K562 (cell line): ENCODE measurements at regions not wholly inside any gene's neighbourhood (a gene's known extent, or its start where the extent isn't known, plus 50 kb on each side); places are given as distances from the start of the nearest gene placed in this dataset.

Experiments used
- ATAC-seq: fragments of 200-7000 bp; cut with Tn5 transposase; 3 replicates; pipeline ENCODE4 v1.9.1; 2020; ENCODE audit warnings: moderate library complexity
- BruUV-seq: library from RNA; stranded (reverse); fragments of 400-500 nt; replicated peaks from 2 replicates; lab custom pipeline; 2021; lab: Mats Ljungman, UMichigan
- CTCF ChIA-PET: fragments of 300-600 bp; formaldehyde crosslinking; extraction: SDS; loops from one replicate; lab custom pipeline; 2021; ENCODE audit warnings: low intra/inter-chr PET ratio; lab: Yijun Ruan, JAX
- POLR2A ChIA-PET: fragments of 300-600, 350-650 bp; sonication (Branson Sonifier 250); formaldehyde crosslinking; extraction: SDS; loops from one replicate; lab custom pipeline; 2021; ENCODE audit warnings: antibody characterized with exemption, inconsistent platforms; lab: Yijun Ruan, JAX
- DNase-seq, 4 experiments: peaks; one replicate each; pipeline versions ENCODE4 v3.0.0 to v3.0.0-alpha.2; 2011 to 2018; ENCODE audit warnings: low spot score in 3 of 4, mixed read lengths in 3 of 4; ENCODE audit errors: extremely low read depth in 1 of 4
- FAIRE-seq: peaks from 2 replicates; lab custom pipeline; 2011; peaks lifted over from hg19 to GRCh38; lab: Jason Lieb, UNC
- H2AFZ ChIP-seq: 2 replicates; pipeline ENCODE4 v1.6.0; 2011; ENCODE audit warnings: low read depth, low read length, control low read depth, inconsistent platforms
- H3K27ac ChIP-seq: fragments of 200-600 bp; 3 replicates; pipeline ENCODE4 v1.8.0; 2011; ENCODE audit warnings: low read depth, mild to moderate bottlenecking, control low read depth, inconsistent platforms, low read length, moderate library complexity, mixed read lengths; ENCODE audit errors: extremely low read depth
- H3K27me3 ChIP-seq, 2 experiments: fragments of 300-600 bp in 1 of 2; 2 replicates in 1 of 2; 3 replicates in 1 of 2; pipeline versions ENCODE4 v1.6.0 to v1.8.0; 2011; ENCODE audit warnings: inconsistent platforms in 2 of 2, low read length in 2 of 2, mild to moderate bottlenecking in 1 of 2, mixed read lengths in 1 of 2, moderate library complexity in 1 of 2; ENCODE audit not compliant: control insufficient read depth in 2 of 2, insufficient read depth in 2 of 2
- H3K36me3 ChIP-seq: fragments of 300-600 bp; 3 replicates; pipeline ENCODE4 v1.8.0; 2011; ENCODE audit warnings: mild to moderate bottlenecking, low read length, inconsistent platforms; ENCODE audit not compliant: control insufficient read depth, insufficient read depth
- H3K4me1 ChIP-seq, 2 experiments: fragments of 200-600 bp in 1 of 2; replicated peaks in 1 of 2; 2 replicates in 1 of 2; 3 replicates in 1 of 2; pipeline versions ENCODE4 v1.5.1 to v1.8.0; 2011; ENCODE audit warnings: inconsistent platforms in 2 of 2, low read length in 2 of 2, mild to moderate bottlenecking in 1 of 2, mixed read lengths in 1 of 2, moderate library complexity in 1 of 2; ENCODE audit not compliant: control insufficient read depth in 2 of 2, insufficient read depth in 2 of 2
- H3K4me2 ChIP-seq: 2 replicates; pipeline ENCODE4 v1.6.1; 2011; ENCODE audit warnings: low read length, control low read depth, inconsistent platforms, mixed read lengths; ENCODE audit not compliant: insufficient read depth
- H3K4me3 ChIP-seq: fragments of 200-600 bp; sonication (generic), shearing (Covaris generic); 2 replicates; pipeline ENCODE4 v1.5.1; 2016; ENCODE audit warnings: control low read depth, inconsistent platforms
- H3K79me2 ChIP-seq: fragments of 200-600 bp; 3 replicates; pipeline ENCODE4 v1.8.0; 2011; ENCODE audit warnings: low read length, inconsistent platforms; ENCODE audit not compliant: control insufficient read depth, insufficient read depth
- H3K9ac ChIP-seq, 2 experiments: 2 replicates each; pipeline versions ENCODE4 v1.6.0 to v1.6.1; 2011; ENCODE audit warnings: low read depth in 2 of 2, low read length in 2 of 2, control low read depth in 1 of 2, inconsistent platforms in 1 of 2, mild to moderate bottlenecking in 1 of 2, mixed read lengths in 1 of 2; ENCODE audit not compliant: insufficient read depth in 1 of 2
- H3K9me1 ChIP-seq: one replicate; pipeline ENCODE4 v1.6.0; 2011; ENCODE audit warnings: inconsistent platforms, mild to moderate bottlenecking, low read length, moderate library complexity; ENCODE audit not compliant: control insufficient read depth, insufficient read depth
- H3K9me3 ChIP-seq: replicated peaks from 2 replicates; pipeline ENCODE4 v1.5.1; 2011; ENCODE audit warnings: low read depth, low read length, inconsistent platforms; ENCODE audit not compliant: control insufficient read depth, insufficient read depth
- H4K20me1 ChIP-seq: replicated peaks from 2 replicates; pipeline ENCODE4 v1.6.1; 2011; ENCODE audit warnings: low read length, inconsistent platforms, mixed read lengths; ENCODE audit not compliant: control insufficient read depth, insufficient read depth
- ARID4B ChIP-seq: sonication (generic); formaldehyde crosslinking; IDR thresholded peaks from 2 replicates; pipeline ENCODE4 v1.8.0; 2022; ENCODE audit warnings: mild to moderate bottlenecking, missing genetic modification reagents
- BCL6 ChIP-seq: fragments of 250-450 bp; sonication (Bioruptor Pico); IDR thresholded peaks from 2 replicates; pipeline ENCODE4 v1.4.0; 2020
- CGGBP1 ChIP-seq: fragments of 250-450 bp; sonication (Bioruptor Pico); IDR thresholded peaks from 2 replicates; pipeline ENCODE4 v1.9.0; 2021; ENCODE audit warnings: mild to moderate bottlenecking
- EGR1 ChIP-seq: fragments of 450-650 bp; conservative IDR thresholded peaks from 2 replicates; pipeline ENCODE4 v1.6.1; 2017; ENCODE audit warnings: mild to moderate bottlenecking
- HSF4 ChIP-seq: fragments of 250-450 bp; sonication (Bioruptor Pico); IDR thresholded peaks from 2 replicates; pipeline ENCODE4 v2.1.2; 2022; ENCODE audit warnings: mild to moderate bottlenecking, moderate library complexity, borderline replicate concordance
- KAT2B ChIP-seq: IDR thresholded peaks from one replicate; pipeline ENCODE4 v1.6.1; 2012; ENCODE audit warnings: low read depth, mild to moderate bottlenecking, control low read depth, inconsistent platforms, low read length, moderate library complexity
- NFE2L1 ChIP-seq: fragments of 450-650 bp; IDR thresholded peaks from 2 replicates; pipeline ENCODE4 v1.6.1; 2016; ENCODE audit warnings: missing genetic modification characterization, low read depth, mild to moderate bottlenecking, missing compliant biosample characterization, moderate library complexity, borderline replicate concordance
- XRCC4 ChIP-seq: IDR thresholded peaks from one replicate; pipeline ENCODE4 v1.6.1; 2011; ENCODE audit not compliant: insufficient read depth, insufficient read length; ENCODE audit errors: extremely low read depth
- ZNF398 ChIP-seq: fragments of 250-450 bp; sonication (Bioruptor Pico); IDR thresholded peaks from 2 replicates; pipeline ENCODE4 v1.8.0; 2021; ENCODE audit warnings: moderate library complexity, mild to moderate bottlenecking, inconsistent platforms
- ZNF79 ChIP-seq: fragments of 250-450 bp; sonication (Bioruptor Pico); IDR thresholded peaks from 2 replicates; pipeline ENCODE4 v1.4.0; 2020; ENCODE audit warnings: low read depth, mild to moderate bottlenecking, moderate library complexity
- ZSCAN32 ChIP-seq: fragments of 450-650 bp; formaldehyde crosslinking; IDR thresholded peaks from 2 replicates; pipeline ENCODE4 v1.4.0; 2020; ENCODE audit warnings: mild to moderate bottlenecking, moderate library complexity
- WGBS: fragments of 100-300 bp; shearing (Covaris generic); methylation state at CpG from one replicate; pipeline ENCODE4 v1.1.6; 2016; ENCODE audit warnings: low coverage, mixed read lengths; ENCODE audit not compliant: insufficient coverage; ENCODE audit errors: missing lambda C conversion rate; 5-methylcytosine and 5-hydroxymethylcytosine counted together
- in situ Hi-C: fragments of 300-500 bp; cut with MboI; formaldehyde crosslinking; loops from 4 replicates; pipeline ENCODE4 v1.15.0; 2018; ENCODE audit warnings: inconsistent platforms, mixed read lengths
- intact Hi-C: fragments of 100-400 bp; cut with micrococcal nuclease; formaldehyde crosslinking; loops from 2 replicates; pipeline ENCODE4 v1.14.2; 2022

GRCh38 chr1:68788762-68789161, 291.9 kb upstream of the DEPDC1 start:
- TF ChIP-seq KAT2B (no peak), HSF4 (no peak)
- FAIRE-seq (no peak), ATAC-seq (no peak), DNase-seq (no peak)
- H3K36me3 ChIP-seq, result no peaks in the 10 kb centered on the region
- ChIA-PET POLR2A (no interaction called here), CTCF (no interaction called here)
- no peaks in the 10 kb centered on the region for H4K20me1 ChIP-seq
- no TSS peak for BruUV-seq
- no peaks in the 10 kb centered on the region; the same call in 1 of the 2 replicates for H3K9me3 ChIP-seq
- WGBS, result 0% methylated on average over 1 of the region's 1 CpG
- H3K4me2 ChIP-seq, result no peak overlapping the region
- no peaks in the 10 kb centered on the region for H3K9me1 ChIP-seq
- intact Hi-C loops (no loop called here), in situ Hi-C loops (no loop called here)
- H3K9ac ChIP-seq, result no peak overlapping the region
- no peak overlapping the region for H3K27ac ChIP-seq
- H2AFZ ChIP-seq, result no peak overlapping the region
- H3K4me1 ChIP-seq, result no peaks in the 10 kb centered on the region
- H3K79me2 ChIP-seq, result no peaks in the 10 kb centered on the region
- no peak overlapping the region for H3K4me3 ChIP-seq
- H3K27me3 ChIP-seq, result no peaks in the 10 kb centered on the region

GRCh38 chr1:68791800-68792199, 294.9 kb upstream of the DEPDC1 start:
- 0% methylated on average over 3 of the region's 3 CpGs for WGBS
- no peak for FAIRE-seq
- no peak for TF ChIP-seq ZNF398 (CRISPR knock-in tag)
- no peak for TF ChIP-seq ARID4B (CRISPR knock-in tag)
- TF ChIP-seq XRCC4, result no peak
- TF ChIP-seq CGGBP1 (CRISPR knock-in tag), result no peak
- TF ChIP-seq NFE2L1, result no peak
- TF ChIP-seq BCL6 (CRISPR knock-in tag), result no peak
- no peak for TF ChIP-seq ZNF79 (CRISPR knock-in tag)
- TF ChIP-seq ZSCAN32 (CRISPR knock-in tag), result no peak
- TF ChIP-seq EGR1, result no peak

More at GRCh38 chr1:68791800-68792199, 294.9 kb upstream of the DEPDC1 start:
- H3K9ac ChIP-seq, result no peak overlapping the region
- no peak overlapping the region for H2AFZ ChIP-seq
- ChIA-PET CTCF (no interaction called here), POLR2A (no interaction called here)
- ATAC-seq (no peak), DNase-seq (no peak)
- no peak overlapping the region for H3K4me2 ChIP-seq
- in situ Hi-C loops (no loop called here), intact Hi-C loops (no loop called here)
- H3K4me3 ChIP-seq, result no peak overlapping the region
- no peaks in the 10 kb centered on the region for H3K9me1 ChIP-seq
- no peaks in the 10 kb centered on the region for H4K20me1 ChIP-seq
- no peak overlapping the region for H3K27ac ChIP-seq
- no peaks in the 10 kb centered on the region for H3K4me1 ChIP-seq
- no peaks in the 10 kb centered on the region for H3K36me3 ChIP-seq
- H3K27me3 ChIP-seq, result no peaks in the 10 kb centered on the region
- no TSS peak for BruUV-seq
- no peaks in the 10 kb centered on the region for H3K9me3 ChIP-seq
- H3K79me2 ChIP-seq, result no peaks in the 10 kb centered on the region
